SK-N-SH (cell line): ENCODE measurements at regions not wholly inside any gene's neighbourhood (a gene's known extent, or its start where the extent isn't known, plus 50 kb on each side); places are given as distances from the start of the nearest gene placed in this dataset.
A peak's percentile ranks its signal among the peaks of the same experiment; 100 is the strongest.

Experiments
- CTCF ChIA-PET: fragments of 300-600, 350-600 bp; formaldehyde crosslinking; extraction: SDS; loops from one replicate; lab custom pipeline; 2021; lab: Yijun Ruan, JAX
- POLR2A ChIA-PET: fragments of 350-600 bp; sonication (Branson Sonifier 250); formaldehyde crosslinking; extraction: SDS; loops from one replicate; lab custom pipeline; 2020; ENCODE audit warnings: antibody characterized with exemption, inconsistent platforms; lab: Yijun Ruan, JAX
- DNase-seq: peaks from one replicate; pipeline ENCODE4 v3.0.0; 2012
- H2AFZ ChIP-seq: fragments of 200-600 bp; sonication (generic); 2 replicates; pipeline ENCODE4 v1.8.1; 2016; ENCODE audit warnings: antibody characterized with exemption, mild to moderate bottlenecking, low read depth
- H3F3A ChIP-seq: fragments of 200-600 bp; sonication (generic); replicated peaks from 2 replicates; pipeline ENCODE3; 2016; ENCODE audit warnings: antibody characterized with exemption, mild to moderate bottlenecking; ENCODE audit not compliant: insufficient read depth
- H3K27ac ChIP-seq, 2 experiments: fragments of 200-500 bp in 1 of 2; fragments of 200-600 bp in 1 of 2; sonication (Bioruptor generic) in 1 of 2; sonication (generic), shearing (Covaris generic) in 1 of 2; 2 replicates each; pipeline versions ENCODE4 v1.5.1 to v1.6.1; 2014 to 2016; ENCODE audit warnings: low read depth in 2 of 2, inconsistent platforms in 1 of 2, low read length in 1 of 2, mild to moderate bottlenecking in 1 of 2, mixed read lengths in 1 of 2
- H3K27me3 ChIP-seq: fragments of 200-600 bp; sonication (generic), shearing (Covaris generic); 2 replicates; pipeline ENCODE4 v1.6.1; 2016; ENCODE audit warnings: mixed run types; ENCODE audit not compliant: insufficient read depth
- H3K36me3 ChIP-seq, 2 experiments: fragments of 200-500 bp in 1 of 2; fragments of 200-600 bp in 1 of 2; sonication (Bioruptor generic) in 1 of 2; sonication (generic) in 1 of 2; replicated peaks in 1 of 2; 2 replicates each; pipeline versions ENCODE3 to v1.5.1; 2014 to 2016; ENCODE audit warnings: low read length in 1 of 2, mild to moderate bottlenecking in 1 of 2; ENCODE audit not compliant: insufficient read depth in 2 of 2, control insufficient read depth in 1 of 2
- H3K4me1 ChIP-seq, 2 experiments: fragments of 200-500 bp in 1 of 2; fragments of 200-600 bp in 1 of 2; sonication (Bioruptor generic) in 1 of 2; sonication (generic), shearing (Covaris generic) in 1 of 2; 2 replicates each; pipeline versions ENCODE4 v1.5.1 to v1.6.1; 2014 to 2016; ENCODE audit warnings: low read depth in 1 of 2, low read length in 1 of 2, mixed run types in 1 of 2; ENCODE audit not compliant: insufficient read depth in 2 of 2, control insufficient read depth in 1 of 2
- H3K4me2 ChIP-seq: fragments of 200-600 bp; sonication (generic), shearing (Covaris generic); 2 replicates; pipeline ENCODE4 v1.6.1; 2017; ENCODE audit warnings: mixed run types
- H3K4me3 ChIP-seq, 2 experiments: fragments of 200-500 bp in 1 of 2; fragments of 200-600 bp in 1 of 2; sonication (Bioruptor generic) in 1 of 2; sonication (generic), shearing (Covaris generic) in 1 of 2; 2 replicates each; pipeline versions ENCODE4 v1.5.1 to v1.8.1; 2014 to 2016; ENCODE audit warnings: low read depth in 2 of 2, inconsistent platforms in 1 of 2, low read length in 1 of 2, mild to moderate bottlenecking in 1 of 2, mixed read lengths in 1 of 2, moderate library complexity in 1 of 2
- H3K79me2 ChIP-seq: fragments of 200-600 bp; sonication (generic); 2 replicates; pipeline ENCODE4 v1.8.1; 2017; ENCODE audit warnings: mild to moderate bottlenecking; ENCODE audit not compliant: insufficient read depth
- H3K9ac ChIP-seq: fragments of 200-600 bp; sonication (generic); 2 replicates; pipeline ENCODE4 v1.6.1; 2017; ENCODE audit warnings: mixed run types
- H3K9me2 ChIP-seq: fragments of 200-600 bp; sonication (generic); 2 replicates; pipeline ENCODE4 v1.6.1; 2017; ENCODE audit warnings: mixed run types
- H3K9me3 ChIP-seq: fragments of 200-600 bp; sonication (generic); 2 replicates; pipeline ENCODE4 v1.6.1; 2017; ENCODE audit warnings: mixed run types, mild to moderate bottlenecking, moderate library complexity
- H4K20me1 ChIP-seq: fragments of 200-600 bp; sonication (generic); 2 replicates; pipeline ENCODE4 v1.6.1; 2017; ENCODE audit warnings: mild to moderate bottlenecking, mixed run types; ENCODE audit not compliant: insufficient read depth
- CTCF ChIP-seq: fragments of 200-600 bp; sonication (generic); IDR thresholded peaks from 2 replicates; pipeline ENCODE4 v1.6.1; 2017; ENCODE audit warnings: antibody characterized with exemption, mild to moderate bottlenecking, moderate library complexity
- ELF1 ChIP-seq: IDR thresholded peaks from 2 replicates; pipeline ENCODE4 v1.4.0; 2012
- EP300 ChIP-seq, 2 experiments: IDR thresholded peaks; 2 replicates each; pipeline versions ENCODE4 v1.4.0 to v1.6.1; 2012; ENCODE audit warnings: borderline replicate concordance in 1 of 2, low read depth in 1 of 2, low read length in 1 of 2
- FOSL2 ChIP-seq: IDR thresholded peaks from 2 replicates; pipeline ENCODE4 v1.4.0; 2012; ENCODE audit warnings: low read depth, mild to moderate bottlenecking, moderate library complexity, borderline replicate concordance
- GATA2 ChIP-seq: sonication (generic); formaldehyde crosslinking; IDR thresholded peaks from 2 replicates; pipeline ENCODE4 v1.5.0; 2020; ENCODE audit warnings: mild to moderate bottlenecking, missing genetic modification reagents
- IRF3 ChIP-seq: fragments of 150-350 bp; IDR thresholded peaks from 2 replicates; pipeline ENCODE4 v1.6.1; 2016; ENCODE audit warnings: mild to moderate bottlenecking, low read depth, low read length
- MXI1 ChIP-seq: IDR thresholded peaks from 2 replicates; pipeline ENCODE4 v1.6.1; 2012; ENCODE audit warnings: mild to moderate bottlenecking, low read depth, low read length, improper control_type of control experiment
- NFIC ChIP-seq: IDR thresholded peaks from 2 replicates; pipeline ENCODE4 v1.4.0; 2012; ENCODE audit warnings: borderline replicate concordance
- POLR2AphosphoS5 ChIP-seq: IDR thresholded peaks from 2 replicates; pipeline ENCODE4 v1.6.1; 2012; ENCODE audit warnings: low read depth, low read length
- RFX5 ChIP-seq: IDR thresholded peaks from 2 replicates; pipeline ENCODE4 v1.6.1; 2012; ENCODE audit warnings: mild to moderate bottlenecking, improper control_type of control experiment, low read length
- SIN3A ChIP-seq: IDR thresholded peaks from 2 replicates; pipeline ENCODE4 v1.6.1; 2012; ENCODE audit warnings: low read depth, mild to moderate bottlenecking, low read length, moderate library complexity, borderline replicate concordance
- TCF12 ChIP-seq: IDR thresholded peaks from 2 replicates; pipeline ENCODE4 v1.4.0; 2012
- TEAD4 ChIP-seq: IDR thresholded peaks from 2 replicates; pipeline ENCODE4 v1.4.0; 2012; ENCODE audit warnings: mild to moderate bottlenecking, borderline replicate concordance; ENCODE audit not compliant: insufficient read depth
- USF1 ChIP-seq: IDR thresholded peaks from 2 replicates; pipeline ENCODE4 v1.4.0; 2012; ENCODE audit warnings: low read depth, borderline replicate concordance
- USF2 ChIP-seq: fragments of 150-350 bp; IDR thresholded peaks from 2 replicates; pipeline ENCODE4 v1.6.1; 2017; ENCODE audit warnings: antibody characterized with exemption, low read length, low read depth, borderline replicate concordance
- WGBS: methylation state at CpG from one replicate; pipeline ENCODE4 v1.1.6; 2017; ENCODE audit warnings: low lambda C conversion rate; 5-methylcytosine and 5-hydroxymethylcytosine counted together

- no peak for TF ChIP-seq RFX5
Measured at GRCh38 chr15:66879531-66880368, 177.7 kb downstream of the SMAD6 start (continued).

- H3K4me3 ChIP-seq = no peak overlapping the region
- 97% methylated on average over 11 of the region's 11 CpGs for WGBS
- H3K9ac ChIP-seq = no peak overlapping the region
- no peak overlapping the region for H3K4me2 ChIP-seq
- POLR2A ChIA-PET = no interaction called here
- no peak for DNase-seq
- no peaks in the 10 kb centered on the region for H3K79me2 ChIP-seq
- no peak overlapping the region for H2AFZ ChIP-seq
- H3F3A ChIP-seq = peaks cover 22% of the 10 kb centered on the region
- CTCF ChIA-PET = interaction anchor here (0.7 to 1.3 kb wide), 2 partner anchors 13 to 17 kb away, joined by 3 to 6 read pairs; no protein-coding TSS in a partner anchor
- TF ChIP-seq SIN3A = no peak
- no peak for TF ChIP-seq NFIC
- no peaks in the 10 kb centered on the region for H3K27me3 ChIP-seq
- H4K20me1 ChIP-seq = no peaks in the 10 kb centered on the region
- no peak overlapping the region; a peak in 1 of 4 replicates for H3K27ac ChIP-seq
- H3K9me2 ChIP-seq = no peaks in the 10 kb centered on the region
- no peaks in the 10 kb centered on the region for H3K36me3 ChIP-seq
- no peaks in the 10 kb centered on the region for H3K9me3 ChIP-seq
- H3K4me1 ChIP-seq = peaks cover 3 to 31% of the 10 kb centered on the region in 2 experiments
Measured at GRCh38 chr15:66880380-66881155, 178.5 kb downstream of the SMAD6 start.

GRCh38 chr15:66881173-66881905, 179.3 kb downstream of the SMAD6 start:
- H3K27me3 ChIP-seq = no peaks in the 10 kb centered on the region
- peak overlapping the region in 1 of 2 experiments; percentile 95; a peak in 2 of 4 replicates for H3K27ac ChIP-seq
- H3K79me2 ChIP-seq = no peaks in the 10 kb centered on the region
- no peaks in the 10 kb centered on the region for H3K9me3 ChIP-seq
- peaks cover 3 to 31% of the 10 kb centered on the region in 2 experiments for H3K4me1 ChIP-seq
- peaks cover 22% of the 10 kb centered on the region for H3F3A ChIP-seq
- 96% methylated on average over 10 of the region's 12 CpGs for WGBS
- no peak overlapping the region for H2AFZ ChIP-seq
- peak overlapping the region; percentile 56; the same call in 1 of the 2 replicates for H3K4me2 ChIP-seq
- DNase-seq = no peak
- POLR2A ChIA-PET = interaction anchor here (0.5 kb wide), 1 partner anchor 34 kb away, joined by 4 read pairs; no protein-coding TSS in a partner anchor
- H3K36me3 ChIP-seq = no peaks in the 10 kb centered on the region
- H3K9me2 ChIP-seq = no peaks in the 10 kb centered on the region
- no peaks in the 10 kb centered on the region for H4K20me1 ChIP-seq
- H3K9ac ChIP-seq = peak overlapping the region; percentile 56; the same call in 1 of the 2 replicates
- H3K4me3 ChIP-seq = no peak overlapping the region
- TF ChIP-seq POLR2AphosphoS5 (no peak), USF1 (no peak), CTCF (no peak), TEAD4 (no peak), IRF3 (no peak), GATA2 (no peak), RFX5 (no peak), USF2 (no peak), MXI1 (no peak), NFIC (no peak), FOSL2 (no peak), ELF1 (no peak), EP300 (IDR thresholded peaks at IDR 0.05; ENCODE audit: borderline replicate concordance in 1 of 2, low read depth in 1 of 2, low read length in 1 of 2) (no peak), TCF12 (no peak)
- CTCF ChIA-PET = interaction anchor here (0.6 to 1.3 kb wide), 3 partner anchors 14 to 23 kb away, joined by 3 to 6 read pairs (median 3); no protein-coding TSS in a partner anchor
